GM23338 (cell line): ENCODE measurements at regions not wholly inside any gene's neighbourhood (a gene's known extent, or its start where the extent isn't known, plus 50 kb on each side); places are given as distances from the start of the nearest gene placed in this dataset.

Source experiments
- ATAC-seq: fragments of 200-7000 bp; cut with Tn5 transposase; 3 replicates; pipeline ENCODE4 v1.9.1; 2020
- DNase-seq: peaks from one replicate; pipeline ENCODE4 v3.0.0-alpha.2; 2015; ENCODE audit warnings: low spot score
- H2AFZ ChIP-seq: fragments of 200-600 bp; sonication (generic); 2 replicates; pipeline ENCODE4 v1.8.0; 2016; ENCODE audit warnings: antibody characterized with exemption, mild to moderate bottlenecking, moderate library complexity
- H3F3A ChIP-seq: fragments of 200-600 bp; sonication (generic); replicated peaks from 2 replicates; pipeline ENCODE4 v1.8.0; 2017; ENCODE audit warnings: antibody characterized with exemption, mixed run types, low read depth
- H3K27ac ChIP-seq: fragments of 200-600 bp; sonication (generic); 2 replicates; pipeline ENCODE4 v1.6.1; 2016; ENCODE audit warnings: low read depth
- H3K27me3 ChIP-seq: fragments of 200-600 bp; sonication (generic); 2 replicates; pipeline ENCODE4 v1.8.0; 2016; ENCODE audit warnings: mild to moderate bottlenecking, mixed run types, moderate library complexity; ENCODE audit not compliant: insufficient read depth
- H3K36me3 ChIP-seq: fragments of 200-600 bp; sonication (generic); 2 replicates; pipeline ENCODE4 v1.8.0; 2016; ENCODE audit warnings: mild to moderate bottlenecking; ENCODE audit not compliant: insufficient read depth
- H3K4me1 ChIP-seq: fragments of 200-600 bp; sonication (generic); 2 replicates; pipeline ENCODE4 v1.8.0; 2016; ENCODE audit warnings: mild to moderate bottlenecking, moderate library complexity; ENCODE audit not compliant: insufficient read depth
- H3K4me2 ChIP-seq: fragments of 200-600 bp; sonication (generic); 2 replicates; pipeline ENCODE4 v1.7.1; 2017; ENCODE audit warnings: mixed run types
- H3K4me3 ChIP-seq: fragments of 200-600 bp; sonication (generic); 2 replicates; pipeline ENCODE4 v1.6.1; 2016; ENCODE audit warnings: mixed run types
- H3K79me2 ChIP-seq: fragments of 200-600 bp; sonication (generic); replicated peaks from 2 replicates; pipeline ENCODE4 v1.8.0; 2017; ENCODE audit warnings: mild to moderate bottlenecking; ENCODE audit not compliant: insufficient read depth
- H3K9me2 ChIP-seq: fragments of 200-600 bp; sonication (generic); 2 replicates; pipeline ENCODE4 v1.8.0; 2017; ENCODE audit not compliant: insufficient read depth
- H4K20me1 ChIP-seq: fragments of 200-600 bp; sonication (generic); replicated peaks from 2 replicates; pipeline ENCODE4 v1.8.0; 2017; ENCODE audit warnings: mild to moderate bottlenecking; ENCODE audit not compliant: insufficient read depth
- H3K27ac Mint-ChIP-seq: 2 replicates; pipeline ENCODE4 v1.8.0; 2020; ENCODE audit warnings: inconsistent platforms, mild to moderate bottlenecking, moderate library complexity, mixed read lengths
- H3K27me3 Mint-ChIP-seq: 3 replicates; pipeline ENCODE4 v1.8.0; 2022; ENCODE audit warnings: low read depth, mild to moderate bottlenecking, moderate library complexity, mixed read lengths, inconsistent platforms; ENCODE audit not compliant: insufficient read depth, poor library complexity
- H3K36me3 Mint-ChIP-seq: 3 replicates; pipeline ENCODE4 v1.8.0; 2021; ENCODE audit warnings: low read depth, mild to moderate bottlenecking, inconsistent platforms, moderate library complexity, mixed read lengths
- H3K4me1 Mint-ChIP-seq: 3 replicates; pipeline ENCODE4 v1.8.0; 2020; ENCODE audit warnings: mild to moderate bottlenecking, inconsistent platforms, mixed read lengths
- H3K4me3 Mint-ChIP-seq: 3 replicates; pipeline ENCODE4 v1.8.0; 2021; ENCODE audit warnings: moderate library complexity, mild to moderate bottlenecking, inconsistent platforms, mixed read lengths
- H3K9me3 Mint-ChIP-seq: 3 replicates; pipeline ENCODE4 v1.8.0; 2020; ENCODE audit warnings: moderate library complexity, mild to moderate bottlenecking, inconsistent platforms, mixed read lengths
- EZH2 ChIP-seq: fragments of 200-600 bp; sonication (generic); IDR thresholded peaks from one replicate; pipeline ENCODE4 v1.8.0; 2017; ENCODE audit warnings: antibody characterized with exemption, mild to moderate bottlenecking, low read depth; ENCODE audit not compliant: unreplicated experiment
- EZH2phosphoT487 ChIP-seq: fragments of 200-600 bp; sonication (generic); IDR thresholded peaks from one replicate; pipeline ENCODE4 v1.8.1; 2018; ENCODE audit warnings: antibody characterized with exemption; ENCODE audit not compliant: unreplicated experiment
- JUNB ChIP-seq: IDR thresholded peaks from one replicate; pipeline ENCODE4 v1.6.1; 2016; ENCODE audit warnings: antibody characterized with exemption; ENCODE audit not compliant: unreplicated experiment
- NANOG ChIP-seq: IDR thresholded peaks from 2 replicates; pipeline ENCODE4 v1.6.1; 2016; ENCODE audit warnings: antibody characterized with exemption, borderline replicate concordance
- POLR2AphosphoS5 ChIP-seq: IDR thresholded peaks from 2 replicates; pipeline ENCODE4 v1.6.1; 2016; ENCODE audit warnings: antibody characterized with exemption, low read depth
- STAT1 ChIP-seq: IDR thresholded peaks from one replicate; pipeline ENCODE4 v1.6.1; 2016; ENCODE audit warnings: antibody characterized with exemption; ENCODE audit not compliant: unreplicated experiment
- ZNF114 ChIP-seq: fragments of 250-450 bp; sonication (Bioruptor Pico); IDR thresholded peaks from 2 replicates; pipeline ENCODE4 v1.5.0; 2020; ENCODE audit warnings: mild to moderate bottlenecking, moderate library complexity
- ZNF331 ChIP-seq: fragments of 250-450 bp; sonication (Bioruptor Pico); IDR thresholded peaks from 2 replicates; pipeline ENCODE4 v1.5.0; 2020; ENCODE audit warnings: low read depth, mild to moderate bottlenecking, moderate library complexity
- TF ChIP-seq, protein P1 (sequence below): IDR thresholded peaks from one replicate; pipeline ENCODE4 v1.6.1; 2018; ENCODE audit warnings: antibody characterized with exemption; ENCODE audit not compliant: unreplicated experiment
- TF ChIP-seq, protein P2 (sequence below): IDR thresholded peaks from 2 replicates; pipeline ENCODE4 v1.6.1; 2016; ENCODE audit warnings: antibody characterized with exemption
- TF ChIP-seq, protein P3 (sequence below), 2 experiments: fragments of 200-600 bp in 1 of 2; sonication (generic) in 1 of 2; conservative IDR thresholded peaks; 2 replicates each; pipeline versions ENCODE4 v1.5.1 to v1.6.1; 2016 to 2017; ENCODE audit warnings: antibody characterized with exemption in 2 of 2, low read depth in 2 of 2, mild to moderate bottlenecking in 2 of 2, moderate library complexity in 1 of 2

DNA sequence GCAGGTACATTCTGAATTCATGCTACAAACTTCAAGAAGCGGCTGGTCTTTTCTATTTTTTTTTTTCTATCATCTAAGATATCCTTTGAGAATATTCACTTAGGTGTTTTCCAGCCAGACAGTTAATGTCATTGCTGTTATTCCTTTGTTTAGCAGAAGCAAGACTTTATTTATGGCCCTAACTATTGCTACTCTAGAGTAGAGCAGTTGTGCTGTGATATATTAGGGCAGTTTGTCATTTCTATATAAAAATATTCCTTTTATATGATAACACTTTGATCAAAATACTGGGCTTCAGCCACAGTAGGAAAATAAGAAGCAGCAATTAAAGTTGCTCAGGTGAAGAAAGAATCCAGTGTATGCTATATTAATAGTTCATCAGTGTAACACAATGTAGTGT lies 959.3 kb downstream of the NCAM2 start (continued):
- TF ChIP-seq, protein P1, sequence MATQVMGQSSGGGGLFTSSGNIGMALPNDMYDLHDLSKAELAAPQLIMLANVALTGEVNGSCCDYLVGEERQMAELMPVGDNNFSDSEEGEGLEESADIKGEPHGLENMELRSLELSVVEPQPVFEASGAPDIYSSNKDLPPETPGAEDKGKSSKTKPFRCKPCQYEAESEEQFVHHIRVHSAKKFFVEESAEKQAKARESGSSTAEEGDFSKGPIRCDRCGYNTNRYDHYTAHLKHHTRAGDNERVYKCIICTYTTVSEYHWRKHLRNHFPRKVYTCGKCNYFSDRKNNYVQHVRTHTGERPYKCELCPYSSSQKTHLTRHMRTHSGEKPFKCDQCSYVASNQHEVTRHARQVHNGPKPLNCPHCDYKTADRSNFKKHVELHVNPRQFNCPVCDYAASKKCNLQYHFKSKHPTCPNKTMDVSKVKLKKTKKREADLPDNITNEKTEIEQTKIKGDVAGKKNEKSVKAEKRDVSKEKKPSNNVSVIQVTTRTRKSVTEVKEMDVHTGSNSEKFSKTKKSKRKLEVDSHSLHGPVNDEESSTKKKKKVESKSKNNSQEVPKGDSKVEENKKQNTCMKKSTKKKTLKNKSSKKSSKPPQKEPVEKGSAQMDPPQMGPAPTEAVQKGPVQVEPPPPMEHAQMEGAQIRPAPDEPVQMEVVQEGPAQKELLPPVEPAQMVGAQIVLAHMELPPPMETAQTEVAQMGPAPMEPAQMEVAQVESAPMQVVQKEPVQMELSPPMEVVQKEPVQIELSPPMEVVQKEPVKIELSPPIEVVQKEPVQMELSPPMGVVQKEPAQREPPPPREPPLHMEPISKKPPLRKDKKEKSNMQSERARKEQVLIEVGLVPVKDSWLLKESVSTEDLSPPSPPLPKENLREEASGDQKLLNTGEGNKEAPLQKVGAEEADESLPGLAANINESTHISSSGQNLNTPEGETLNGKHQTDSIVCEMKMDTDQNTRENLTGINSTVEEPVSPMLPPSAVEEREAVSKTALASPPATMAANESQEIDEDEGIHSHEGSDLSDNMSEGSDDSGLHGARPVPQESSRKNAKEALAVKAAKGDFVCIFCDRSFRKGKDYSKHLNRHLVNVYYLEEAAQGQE: no peak
- TF ChIP-seq POLR2AphosphoS5: no peak
- TF ChIP-seq NANOG: no peak
- TF ChIP-seq EZH2: no peak
- TF ChIP-seq, protein P2, sequence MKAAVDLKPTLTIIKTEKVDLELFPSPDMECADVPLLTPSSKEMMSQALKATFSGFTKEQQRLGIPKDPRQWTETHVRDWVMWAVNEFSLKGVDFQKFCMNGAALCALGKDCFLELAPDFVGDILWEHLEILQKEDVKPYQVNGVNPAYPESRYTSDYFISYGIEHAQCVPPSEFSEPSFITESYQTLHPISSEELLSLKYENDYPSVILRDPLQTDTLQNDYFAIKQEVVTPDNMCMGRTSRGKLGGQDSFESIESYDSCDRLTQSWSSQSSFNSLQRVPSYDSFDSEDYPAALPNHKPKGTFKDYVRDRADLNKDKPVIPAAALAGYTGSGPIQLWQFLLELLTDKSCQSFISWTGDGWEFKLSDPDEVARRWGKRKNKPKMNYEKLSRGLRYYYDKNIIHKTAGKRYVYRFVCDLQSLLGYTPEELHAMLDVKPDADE: no peak
- TF ChIP-seq ZNF331 (CRISPR knock-in tag): no peak
- TF ChIP-seq EZH2phosphoT487: no peak
- TF ChIP-seq ZNF114 (CRISPR knock-in tag): no peak

DNA sequence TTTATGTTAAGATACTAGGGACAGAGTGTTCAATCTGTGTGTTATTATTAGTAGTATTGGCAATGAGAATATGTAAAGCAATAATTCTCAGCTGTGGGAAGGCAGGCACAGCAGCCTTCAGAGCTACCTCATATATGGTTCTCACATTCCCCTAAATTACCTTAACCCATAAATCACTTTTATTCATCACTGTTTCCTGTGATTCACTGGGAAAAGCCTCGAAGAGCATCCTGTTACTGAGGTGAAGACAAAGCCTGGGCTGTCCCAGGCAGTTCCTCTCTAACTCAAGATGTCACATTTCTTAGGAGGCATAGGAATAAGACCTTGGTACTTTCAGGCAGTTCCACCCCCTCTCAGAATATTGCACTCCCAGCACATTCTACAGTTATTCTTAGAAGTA lies 965.7 kb downstream of the NCAM2 start:
- Histone ChIP-seq H3F3A (no peaks in the 10 kb centered on the region), H4K20me1 (no peaks in the 10 kb centered on the region), H3K36me3 (peaks cover 11% of the 10 kb centered on the region; the same call in 1 of the 2 replicates), H3K9me2 (no peaks in the 10 kb centered on the region), H3K4me2 (no peak overlapping the region), H3K4me3 (no peak overlapping the region), H3K79me2 (no peaks in the 10 kb centered on the region), H2AFZ (no peak overlapping the region), H3K4me1 (0 out of 2 replicates have a peak, but pooled peaks cover 3% of the 10 kb centered on the region), H3K27me3 (no peaks in the 10 kb centered on the region), H3K27ac (no peak overlapping the region)
- ATAC-seq (no peak), DNase-seq (no peak)
- Mint-ChIP-seq H3K4me3 (no peak overlapping the region), H3K9me3 (peaks cover 44% of the 10 kb centered on the region), H3K27me3 (peaks cover 1% of the 10 kb centered on the region), H3K36me3 (peaks cover 27% of the 10 kb centered on the region), H3K4me1 (peaks cover 3% of the 10 kb centered on the region; the same call in 2 of the 3 replicates), H3K27ac (no peak overlapping the region)
- TF ChIP-seq ZNF331 (CRISPR knock-in tag) (no peak), STAT1 (no peak), POLR2AphosphoS5 (no peak), EZH2phosphoT487 (no peak), JUNB (no peak)
- TF ChIP-seq, protein P2: no peak
- TF ChIP-seq, protein P3, sequence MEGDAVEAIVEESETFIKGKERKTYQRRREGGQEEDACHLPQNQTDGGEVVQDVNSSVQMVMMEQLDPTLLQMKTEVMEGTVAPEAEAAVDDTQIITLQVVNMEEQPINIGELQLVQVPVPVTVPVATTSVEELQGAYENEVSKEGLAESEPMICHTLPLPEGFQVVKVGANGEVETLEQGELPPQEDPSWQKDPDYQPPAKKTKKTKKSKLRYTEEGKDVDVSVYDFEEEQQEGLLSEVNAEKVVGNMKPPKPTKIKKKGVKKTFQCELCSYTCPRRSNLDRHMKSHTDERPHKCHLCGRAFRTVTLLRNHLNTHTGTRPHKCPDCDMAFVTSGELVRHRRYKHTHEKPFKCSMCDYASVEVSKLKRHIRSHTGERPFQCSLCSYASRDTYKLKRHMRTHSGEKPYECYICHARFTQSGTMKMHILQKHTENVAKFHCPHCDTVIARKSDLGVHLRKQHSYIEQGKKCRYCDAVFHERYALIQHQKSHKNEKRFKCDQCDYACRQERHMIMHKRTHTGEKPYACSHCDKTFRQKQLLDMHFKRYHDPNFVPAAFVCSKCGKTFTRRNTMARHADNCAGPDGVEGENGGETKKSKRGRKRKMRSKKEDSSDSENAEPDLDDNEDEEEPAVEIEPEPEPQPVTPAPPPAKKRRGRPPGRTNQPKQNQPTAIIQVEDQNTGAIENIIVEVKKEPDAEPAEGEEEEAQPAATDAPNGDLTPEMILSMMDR (conservative IDR thresholded peaks at IDR 0.05; ENCODE audit: low read depth in 2 of 2): no peak
- TF ChIP-seq, protein P1: no peak
